ENCODE measurements at regions not wholly inside any gene's neighbourhood (a gene's known extent, or its start where the extent isn't known, plus 50 kb on each side); places are given as distances from the start of the nearest gene placed in this dataset.

- Histone ChIP-seq H3K36me3 (no peaks in the 10 kb centered on the region), H3K27me3 (no peaks in the 10 kb centered on the region), H3K4me3 (no peak overlapping the region), H3K27ac (no peak overlapping the region), H3K4me1 (peaks cover 0 to 5% (median 0%) of the 10 kb centered on the region in 4 donors), H3K9me3 (no peaks in the 10 kb centered on the region)
- intact Hi-C loops (cut with DNase I; ENCODE audit: low total_unique reads) = no loop called here
- DNase-seq = no peak
- 73 to 90% (median 80%) methylated on average over 10 of the region's 10 CpGs for WGBS, 5 donors
- TF ChIP-seq EP300 (IDR thresholded peaks at IDR 0.05) = no peak
- no peak for TF ChIP-seq POLR2A (IDR thresholded peaks at IDR 0.05)
- no peak for TF ChIP-seq CTCF (IDR thresholded peaks at IDR 0.05)
- TF ChIP-seq POLR2AphosphoS5 (IDR thresholded peaks at IDR 0.05) = no peak
These were observed 207.0 kb downstream of the THBS2 start for GRCh38 chr6:169046483-169047192.

DNA sequence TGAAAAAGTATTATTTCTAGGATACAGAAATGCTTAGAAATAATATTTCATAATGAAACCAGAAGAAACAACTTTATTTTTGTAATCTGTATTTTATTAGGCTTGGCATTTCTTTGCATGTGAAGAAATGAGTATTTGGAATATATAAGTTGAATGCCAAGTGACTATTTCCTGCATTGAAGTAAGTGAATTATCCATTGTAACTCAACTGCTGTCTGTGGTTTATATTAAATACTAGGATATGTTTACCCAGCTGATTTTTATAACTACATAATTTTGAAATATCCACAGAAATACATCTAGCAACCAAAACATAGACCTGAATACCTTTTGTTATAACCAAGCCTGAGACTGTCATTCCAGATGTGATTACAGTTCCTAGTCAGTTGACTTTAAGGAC is 207.6 kb downstream of the THBS2 start:
- H3K4me3 ChIP-seq = no peak overlapping the region

DNA sequence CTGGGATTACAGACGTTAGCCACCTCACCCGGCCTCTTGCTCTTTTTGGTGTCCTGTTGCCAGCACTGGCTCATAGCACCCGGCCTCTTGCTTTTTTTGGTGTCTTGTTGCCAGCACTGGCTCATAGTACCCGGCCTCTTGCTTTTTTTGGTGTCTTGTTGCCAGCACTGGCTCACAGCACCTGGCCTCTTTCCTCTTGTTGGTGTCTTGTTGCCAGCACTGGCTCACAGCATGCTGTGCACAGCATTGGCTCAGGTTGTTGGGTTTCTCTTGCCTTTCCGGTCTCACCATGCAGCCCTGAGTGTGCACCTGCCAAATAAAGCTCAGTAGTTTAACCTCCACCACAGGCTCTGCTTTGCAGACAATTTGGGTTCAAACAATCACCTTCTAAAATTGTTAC is 208.2 kb downstream of the THBS2 start:
- intact Hi-C loops (cut with DNase I; ENCODE audit: low total_unique reads) = no loop called here
- WGBS, 5 donors = 61 to 78% (median 63%) methylated on average over 5 of the region's 5 CpGs
- H3K9me3 ChIP-seq = no peaks in the 10 kb centered on the region
- no peaks in the 10 kb centered on the region for H3K36me3 ChIP-seq
- no peak overlapping the region for H3K27ac ChIP-seq
- TF ChIP-seq POLR2A (IDR thresholded peaks at IDR 0.05) (no peak), EP300 (IDR thresholded peaks at IDR 0.05) (no peak), CTCF (IDR thresholded peaks at IDR 0.05) (no peak)
- H3K27me3 ChIP-seq = no peaks in the 10 kb centered on the region
- no peak overlapping the region for H3K4me3 ChIP-seq
- peaks cover 0 to 5% (median 0%) of the 10 kb centered on the region in 4 donors for H3K4me1 ChIP-seq
- no peak for DNase-seq

More for the DNA sequence above, 207.6 kb downstream of the THBS2 start:
- no peak overlapping the region for H3K27ac ChIP-seq
- no peaks in the 10 kb centered on the region for H3K27me3 ChIP-seq
- DNase-seq = no peak
- H3K4me1 ChIP-seq = peaks cover 0 to 5% (median 0%) of the 10 kb centered on the region in 4 donors
- H3K36me3 ChIP-seq = no peaks in the 10 kb centered on the region
- no peaks in the 10 kb centered on the region for H3K9me3 ChIP-seq
- TF ChIP-seq POLR2AphosphoS5 (IDR thresholded peaks at IDR 0.05) (no peak), EP300 (IDR thresholded peaks at IDR 0.05) (no peak), CTCF (IDR thresholded peaks at IDR 0.05) (no peak), POLR2A (IDR thresholded peaks at IDR 0.05) (no peak)
- intact Hi-C loops (cut with DNase I; ENCODE audit: low total_unique reads) = no loop called here

DNA sequence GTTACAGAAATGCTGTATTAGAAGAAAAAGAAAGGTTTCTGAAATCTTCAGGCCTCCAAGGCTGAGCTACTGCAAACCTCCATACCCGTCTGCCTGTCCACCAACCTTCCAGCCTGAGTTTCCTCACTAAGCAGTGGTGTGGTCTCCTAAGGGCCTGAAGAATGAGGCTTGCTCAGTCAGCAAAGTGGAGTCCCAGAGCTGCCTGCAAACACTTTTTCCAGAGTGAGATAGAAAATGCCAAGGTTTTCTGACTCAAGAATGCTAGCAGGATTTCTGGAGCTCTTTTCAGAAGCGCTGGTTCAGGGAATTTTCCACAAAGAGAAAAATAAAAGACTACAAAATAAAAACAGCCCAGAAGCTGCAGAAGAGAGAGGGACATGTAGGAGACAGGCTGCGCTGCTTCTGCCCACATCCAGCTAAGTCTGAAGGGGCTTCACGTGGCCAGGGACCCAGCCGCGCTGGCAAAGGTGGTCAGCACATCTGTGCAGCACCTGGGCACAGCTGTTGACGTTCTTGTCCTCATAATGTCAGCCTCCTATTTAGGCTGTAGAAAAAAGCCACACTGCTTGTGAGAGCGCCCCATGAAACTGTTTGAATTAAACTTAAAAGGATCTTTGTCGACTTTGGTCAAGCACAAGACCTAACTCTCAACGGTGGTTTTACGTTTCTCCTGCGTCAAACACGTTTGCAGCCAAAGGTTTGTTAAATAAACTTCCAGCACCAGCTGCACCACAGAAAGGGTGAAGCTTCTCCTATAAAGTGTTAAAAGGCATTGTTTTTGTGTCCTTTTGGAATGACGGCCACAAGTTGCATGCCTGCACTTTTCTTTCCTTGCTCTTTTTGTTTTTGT is 209.0 kb downstream of the THBS2 start:
- no peaks in the 10 kb centered on the region for H3K27me3 ChIP-seq
- H3K27ac ChIP-seq = peak overlapping the region in 1 of 5 donors; percentile 45
- peaks cover 0 to 5% (median 0%) of the 10 kb centered on the region in 4 donors for H3K4me1 ChIP-seq
- H3K9me3 ChIP-seq = no peaks in the 10 kb centered on the region
- no peak overlapping the region for H3K4me3 ChIP-seq
- intact Hi-C loops (cut with DNase I; ENCODE audit: low total_unique reads) = no loop called here
- DNase-seq = peak in 1 of 2 donors; percentile 24
- no peaks in the 10 kb centered on the region for H3K36me3 ChIP-seq
- WGBS, 5 donors = 57 to 67% (median 63%) methylated on average over 14 of the region's 14 CpGs
- TF ChIP-seq EP300 (IDR thresholded peaks at IDR 0.05) = no peak
- no peak for TF ChIP-seq POLR2A (IDR thresholded peaks at IDR 0.05)

Data from stomach (tissue), 8 donors.